Astrocyte of the spinal cord (primary cell): ENCODE measurements at regions not wholly inside any gene's neighbourhood (a gene's known extent, or its start where the extent isn't known, plus 50 kb on each side); places are given as distances from the start of the nearest gene placed in this dataset.

Experiments used
- DNase-seq: peaks from one replicate; pipeline ENCODE4 v3.0.0; 2011; ENCODE audit warnings: low read depth, low spot score
- H3K4me3 ChIP-seq: 2 replicates; pipeline ENCODE4 v1.5.1; 2011; ENCODE audit warnings: low read depth, mild to moderate bottlenecking, low read length, moderate library complexity
- in situ Hi-C: cut with HindIII; loops from 2 replicates; pipeline ENCODE4 v1.10.0; 2017; ENCODE audit warnings: low sequenced_read_pairs
- TF ChIP-seq, protein P1 (sequence below): IDR thresholded peaks from 2 replicates; pipeline ENCODE4 v1.5.1; 2012; ENCODE audit warnings: low read depth, mild to moderate bottlenecking, low read length, inconsistent platforms

- TF ChIP-seq, protein P1, sequence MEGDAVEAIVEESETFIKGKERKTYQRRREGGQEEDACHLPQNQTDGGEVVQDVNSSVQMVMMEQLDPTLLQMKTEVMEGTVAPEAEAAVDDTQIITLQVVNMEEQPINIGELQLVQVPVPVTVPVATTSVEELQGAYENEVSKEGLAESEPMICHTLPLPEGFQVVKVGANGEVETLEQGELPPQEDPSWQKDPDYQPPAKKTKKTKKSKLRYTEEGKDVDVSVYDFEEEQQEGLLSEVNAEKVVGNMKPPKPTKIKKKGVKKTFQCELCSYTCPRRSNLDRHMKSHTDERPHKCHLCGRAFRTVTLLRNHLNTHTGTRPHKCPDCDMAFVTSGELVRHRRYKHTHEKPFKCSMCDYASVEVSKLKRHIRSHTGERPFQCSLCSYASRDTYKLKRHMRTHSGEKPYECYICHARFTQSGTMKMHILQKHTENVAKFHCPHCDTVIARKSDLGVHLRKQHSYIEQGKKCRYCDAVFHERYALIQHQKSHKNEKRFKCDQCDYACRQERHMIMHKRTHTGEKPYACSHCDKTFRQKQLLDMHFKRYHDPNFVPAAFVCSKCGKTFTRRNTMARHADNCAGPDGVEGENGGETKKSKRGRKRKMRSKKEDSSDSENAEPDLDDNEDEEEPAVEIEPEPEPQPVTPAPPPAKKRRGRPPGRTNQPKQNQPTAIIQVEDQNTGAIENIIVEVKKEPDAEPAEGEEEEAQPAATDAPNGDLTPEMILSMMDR: no peak
Observed at GRCh38 chr4:140268186-140268841, 105.1 kb upstream of the SCOC start.

GRCh38 chr4:140267576-140267975, 105.9 kb upstream of the SCOC start:
- no peak overlapping the region for H3K4me3 ChIP-seq
- no peak for DNase-seq
- TF ChIP-seq, protein P1: no peak
- in situ Hi-C loops: no loop called here

More at GRCh38 chr4:140268186-140268841, 105.1 kb upstream of the SCOC start:
- no peak for DNase-seq
- in situ Hi-C loops: no loop called here
- H3K4me3 ChIP-seq: no peak overlapping the region

GRCh38 chr4:140266958-140267568, 106.4 kb upstream of the SCOC start:
- TF ChIP-seq, protein P1: no peak
- peak; percentile 84 for DNase-seq
- no peak overlapping the region for H3K4me3 ChIP-seq
- in situ Hi-C loops: no loop called here

- H3K4me3 ChIP-seq: no peak overlapping the region
- in situ Hi-C loops: no loop called here
- TF ChIP-seq, protein P1: no peak
- DNase-seq: peak; percentile 85
Observed at GRCh38 chr4:140260227-140260626, 106.2 kb upstream of the MAML3 start.

GRCh38 chr4:140258476-140258875, 104.5 kb upstream of the MAML3 start:
- in situ Hi-C loops: no loop called here
- TF ChIP-seq, protein P1: no peak
- no peak overlapping the region for H3K4me3 ChIP-seq
- no peak for DNase-seq

DNA sequence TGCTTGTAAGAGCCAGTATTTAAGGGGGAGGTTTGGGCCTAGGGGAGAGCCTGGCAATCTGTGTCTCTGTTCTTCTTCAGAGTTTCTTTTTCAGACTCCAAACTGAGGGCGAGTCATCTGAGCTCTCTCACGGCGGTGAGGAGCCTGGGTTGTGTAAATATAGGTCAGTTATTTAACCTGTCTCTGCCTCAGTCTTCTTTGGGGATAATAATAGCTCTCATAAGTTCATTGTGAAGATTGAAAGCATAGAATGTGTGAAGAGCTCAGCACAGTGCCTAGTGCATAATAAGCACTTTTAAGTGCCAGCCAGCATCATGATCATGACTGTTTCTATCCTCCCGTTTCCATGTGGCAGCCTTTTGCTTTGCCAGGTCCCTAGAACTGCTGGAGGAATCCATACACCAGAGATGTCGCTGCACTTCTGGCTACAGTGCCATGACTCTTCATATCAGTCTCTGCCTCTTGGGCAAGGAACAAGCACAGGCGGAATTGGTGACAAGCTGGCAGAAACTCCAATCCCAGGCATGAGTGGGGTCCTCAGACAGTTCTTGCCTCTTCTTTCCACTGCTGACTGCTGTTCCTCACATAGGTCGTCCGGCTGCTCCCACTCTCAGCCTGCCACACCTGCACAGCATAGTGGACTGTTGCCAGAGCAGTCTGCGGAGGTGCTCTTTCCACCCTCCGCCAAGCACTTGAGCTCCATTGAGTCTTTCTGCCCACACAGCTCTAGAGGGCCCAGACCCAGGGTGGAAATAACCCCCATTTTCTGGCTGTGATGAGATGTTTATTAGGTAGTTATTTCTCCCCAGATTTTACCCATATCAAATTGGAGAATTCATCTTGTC, 103.7 kb upstream of the MAML3 start:
- no peak for DNase-seq
- TF ChIP-seq, protein P1: no peak
- H3K4me3 ChIP-seq: no peak overlapping the region
- in situ Hi-C loops: no loop called here
